Muscle of arm (tissue), 1 donor: ENCODE measurements at regions not wholly inside any gene's neighbourhood (a gene's known extent, or its start where the extent isn't known, plus 50 kb on each side); places are given as distances from the start of the nearest gene placed in this dataset.

Experiments used
- DNase-seq: peaks from one replicate; pipeline ENCODE4 v3.0.0-alpha.2; 2013

- no peak for DNase-seq
Measured at GRCh38 chr14:61941421-61942150, 179.4 kb downstream of the SNAPC1 start.

GRCh38 chr14:61948376-61948775, 186.2 kb downstream of the SNAPC1 start:
- DNase-seq = no peak

GRCh38 chr14:61950340-61950739, 188.1 kb downstream of the SNAPC1 start:
- DNase-seq = no peak

GRCh38 chr14:61953602-61954001, 191.4 kb downstream of the SNAPC1 start:
- DNase-seq = no peak

- no peak for DNase-seq
Measured at GRCh38 chr14:61954306-61954705, 192.1 kb downstream of the SNAPC1 start.

GRCh38 chr14:61956517-61956916, 194.3 kb downstream of the SNAPC1 start:
- DNase-seq = no peak

GRCh38 chr14:61959348-61959747, 197.1 kb downstream of the SNAPC1 start:
- no peak for DNase-seq

- DNase-seq = no peak
Measured at GRCh38 chr14:61961369-61961768, 199.1 kb downstream of the SNAPC1 start.

GRCh38 chr14:61963926-61964325, 201.7 kb downstream of the SNAPC1 start:
- DNase-seq = no peak

GRCh38 chr14:61965030-61965745, 203.0 kb downstream of the SNAPC1 start:
- no peak for DNase-seq

- DNase-seq = no peak
Measured at GRCh38 chr14:61968207-61968606, 206.0 kb downstream of the SNAPC1 start.

GRCh38 chr14:61972711-61973110, 210.5 kb downstream of the SNAPC1 start:
- DNase-seq = no peak

GRCh38 chr14:61973981-61974380, 211.8 kb downstream of the SNAPC1 start:
- DNase-seq = no peak

- DNase-seq = no peak
Measured at GRCh38 chr14:61977217-61977616, 215.0 kb downstream of the SNAPC1 start.

GRCh38 chr14:61988240-61988639, 226.0 kb downstream of the SNAPC1 start:
- DNase-seq = no peak

- no peak for DNase-seq
Measured at GRCh38 chr14:61992139-61992538, 229.9 kb downstream of the SNAPC1 start.

- DNase-seq = no peak
Measured at GRCh38 chr14:61992926-61993325, 230.7 kb downstream of the SNAPC1 start.

GRCh38 chr14:61994589-61994988, 232.4 kb downstream of the SNAPC1 start:
- DNase-seq = no peak

- no peak for DNase-seq
Measured at GRCh38 chr14:61996753-61997152, 234.5 kb downstream of the SNAPC1 start.

GRCh38 chr14:61997161-61997560, 234.9 kb downstream of the SNAPC1 start:
- no peak for DNase-seq

- DNase-seq = no peak
Measured at GRCh38 chr14:62001963-62002362, 239.7 kb downstream of the SNAPC1 start.

GRCh38 chr14:62002642-62003041, 240.4 kb downstream of the SNAPC1 start:
- DNase-seq = no peak

- DNase-seq = no peak
Measured at GRCh38 chr14:62003701-62004100, 241.5 kb downstream of the SNAPC1 start.
